Neural progenitor cell (in vitro differentiated cells): ENCODE measurements at regions not wholly inside any gene's neighbourhood (a gene's known extent, or its start where the extent isn't known, plus 50 kb on each side); places are given as distances from the start of the nearest gene placed in this dataset.
"Not testable (repeated sequence)": the region's sequence is repeated elsewhere in the genome, so short reads cannot be mapped to it uniquely, and the experiment has no call there.

Source experiments
- DNase-seq: peaks from one replicate; pipeline ENCODE4 v3.0.0-alpha.2; 2016; ENCODE audit warnings: low spot score
- H2AFZ ChIP-seq: fragments of 200-600 bp; sonication (generic); replicated peaks from 2 replicates; pipeline ENCODE4 v1.6.1; 2016; ENCODE audit warnings: antibody characterized with exemption
- H3F3A ChIP-seq: fragments of 200-600 bp; sonication (generic); 2 replicates; pipeline ENCODE4 v1.6.1; 2016; ENCODE audit warnings: antibody characterized with exemption, low read depth
- H3K27ac ChIP-seq: fragments of 200-600 bp; sonication (generic); 2 replicates; pipeline ENCODE4 v1.5.1; 2016; ENCODE audit warnings: mild to moderate bottlenecking
- H3K27me3 ChIP-seq: fragments of 200-600 bp; sonication (generic); 2 replicates; pipeline ENCODE4 v1.6.1; 2016; ENCODE audit warnings: mild to moderate bottlenecking, moderate library complexity
- H3K36me3 ChIP-seq: fragments of 200-600 bp; sonication (generic); 2 replicates; pipeline ENCODE4 v1.5.1; 2016
- H3K4me1 ChIP-seq: fragments of 200-600 bp; sonication (generic); 2 replicates; pipeline ENCODE4 v1.6.1; 2016; ENCODE audit warnings: mixed run types
- H3K4me2 ChIP-seq: fragments of 200-600 bp; sonication (generic); 2 replicates; pipeline ENCODE4 v1.6.1; 2016
- H3K4me3 ChIP-seq: fragments of 200-600 bp; sonication (generic); 2 replicates; pipeline ENCODE4 v1.5.1; 2016
- H3K79me2 ChIP-seq: fragments of 200-600 bp; sonication (generic); 2 replicates; pipeline ENCODE4 v1.6.1; 2016; ENCODE audit warnings: low read depth
- H3K9ac ChIP-seq: fragments of 200-600 bp; sonication (generic); 2 replicates; pipeline ENCODE4 v1.6.1; 2016
- H3K9me3 ChIP-seq: fragments of 200-600 bp; sonication (generic); 2 replicates; pipeline ENCODE4 v1.5.1; 2016; ENCODE audit warnings: low read depth
- H4K20me1 ChIP-seq: fragments of 200-600 bp; sonication (generic); 2 replicates; pipeline ENCODE4 v1.6.1; 2016; ENCODE audit warnings: low read depth
- H3K27ac Mint-ChIP-seq: 3 replicates; pipeline ENCODE4 v1.8.0; 2021; ENCODE audit warnings: mixed read lengths
- H3K27me3 Mint-ChIP-seq: 2 replicates; pipeline ENCODE4 v1.8.0; 2022; ENCODE audit warnings: low read depth, mild to moderate bottlenecking, inconsistent platforms, moderate library complexity, mixed read lengths; ENCODE audit not compliant: insufficient read depth
- H3K36me3 Mint-ChIP-seq: 3 replicates; pipeline ENCODE4 v1.8.0; 2021; ENCODE audit warnings: mixed read lengths
- H3K4me1 Mint-ChIP-seq: 3 replicates; pipeline ENCODE4 v1.8.0; 2021; ENCODE audit warnings: mixed read lengths
- H3K4me3 Mint-ChIP-seq: 3 replicates; pipeline ENCODE4 v1.8.0; 2021; ENCODE audit warnings: mild to moderate bottlenecking, moderate library complexity, mixed read lengths
- H3K9me3 Mint-ChIP-seq: 3 replicates; pipeline ENCODE4 v1.8.0; 2020; ENCODE audit warnings: mixed read lengths
- CTCF ChIP-seq: fragments of 200-600 bp; sonication (generic); IDR thresholded peaks from 2 replicates; pipeline ENCODE4 v1.5.1; 2017; ENCODE audit warnings: antibody characterized with exemption, mild to moderate bottlenecking
- EZH2 ChIP-seq: fragments of 200-600 bp; sonication (generic); IDR thresholded peaks from 2 replicates; pipeline ENCODE4 v1.6.1; 2017; ENCODE audit warnings: antibody characterized with exemption, mild to moderate bottlenecking, moderate library complexity
- EZH2phosphoT487 ChIP-seq: fragments of 200-600 bp; sonication (generic); IDR thresholded peaks from 2 replicates; pipeline ENCODE4 v1.6.1; 2017; ENCODE audit warnings: antibody characterized with exemption

GRCh38 chr13:82458169-82458568 lies 1424.1 kb downstream of the SLITRK1 start:
- H2AFZ ChIP-seq: no peak overlapping the region
- peaks cover 6% of the 10 kb centered on the region for H3K27me3 Mint-ChIP-seq
- H3K4me3 ChIP-seq: no peak overlapping the region
- H3F3A ChIP-seq: no peaks in the 10 kb centered on the region
- no peaks in the 10 kb centered on the region for H3K4me1 Mint-ChIP-seq
- H4K20me1 ChIP-seq: no peaks in the 10 kb centered on the region
- no peaks in the 10 kb centered on the region for H3K4me1 ChIP-seq
- no peak overlapping the region for H3K27ac Mint-ChIP-seq
- no peak for DNase-seq
- H3K79me2 ChIP-seq: no peaks in the 10 kb centered on the region
- H3K36me3 ChIP-seq: no peaks in the 10 kb centered on the region
- H3K9me3 Mint-ChIP-seq: no peaks in the 10 kb centered on the region
- H3K9ac ChIP-seq: no peak overlapping the region
- no peaks in the 10 kb centered on the region for H3K36me3 Mint-ChIP-seq
- H3K27me3 ChIP-seq: no peaks in the 10 kb centered on the region
- H3K27ac ChIP-seq: no peak overlapping the region
- no peak overlapping the region for H3K4me2 ChIP-seq
- no peaks in the 10 kb centered on the region for H3K9me3 ChIP-seq
- no peak overlapping the region for H3K4me3 Mint-ChIP-seq
- no peak for TF ChIP-seq EZH2
- no peak for TF ChIP-seq EZH2phosphoT487
- TF ChIP-seq CTCF: no peak

- not testable (repeated sequence) for H3K4me2 ChIP-seq, H3K4me3 ChIP-seq, H3K9me3 ChIP-seq, H2AFZ ChIP-seq, H3K27me3 Mint-ChIP-seq, H3K4me3 Mint-ChIP-seq, H3K36me3 Mint-ChIP-seq, H3K27me3 ChIP-seq, H3K79me2 ChIP-seq, H3K9ac ChIP-seq, H3K4me1 Mint-ChIP-seq, H3K4me1 ChIP-seq, H3K9me3 Mint-ChIP-seq, H3K36me3 ChIP-seq, DNase-seq, H3K27ac Mint-ChIP-seq, H4K20me1 ChIP-seq, H3F3A ChIP-seq, H3K27ac ChIP-seq
These were observed 1424.7 kb downstream of the SLITRK1 start for GRCh38 chr13:82457548-82457947.

- Histone ChIP-seq H4K20me1 (no peaks in the 10 kb centered on the region), H2AFZ (no peak overlapping the region), H3K9me3 (no peaks in the 10 kb centered on the region), H3F3A (no peaks in the 10 kb centered on the region), H3K4me1 (no peaks in the 10 kb centered on the region), H3K4me3 (no peak overlapping the region), H3K36me3 (no peaks in the 10 kb centered on the region), H3K79me2 (no peaks in the 10 kb centered on the region), H3K4me2 (no peak overlapping the region), H3K9ac (no peak overlapping the region), H3K27me3 (no peaks in the 10 kb centered on the region), H3K27ac (no peak overlapping the region)
- H3K27ac Mint-ChIP-seq: no peak overlapping the region
- H3K36me3 Mint-ChIP-seq: no peaks in the 10 kb centered on the region
- no peak for TF ChIP-seq CTCF
- no peak for TF ChIP-seq EZH2phosphoT487
- no peak for TF ChIP-seq EZH2
- H3K4me3 Mint-ChIP-seq: no peak overlapping the region
- no peaks in the 10 kb centered on the region for H3K27me3 Mint-ChIP-seq
- H3K4me1 Mint-ChIP-seq: no peaks in the 10 kb centered on the region
- no peak for DNase-seq
- no peaks in the 10 kb centered on the region for H3K9me3 Mint-ChIP-seq
These were observed 1434.7 kb downstream of the SLITRK1 start for GRCh38 chr13:82447416-82448077.

- no peak for DNase-seq
- H3K4me1 Mint-ChIP-seq: no peaks in the 10 kb centered on the region
- Histone ChIP-seq H2AFZ (no peak overlapping the region), H3K4me2 (no peak overlapping the region), H3K4me3 (no peak overlapping the region), H3K9me3 (no peaks in the 10 kb centered on the region), H3K4me1 (no peaks in the 10 kb centered on the region), H3K27me3 (no peaks in the 10 kb centered on the region), H3F3A (no peaks in the 10 kb centered on the region), H3K79me2 (no peaks in the 10 kb centered on the region), H3K9ac (no peak overlapping the region), H4K20me1 (no peaks in the 10 kb centered on the region), H3K36me3 (no peaks in the 10 kb centered on the region), H3K27ac (no peak overlapping the region)
- H3K36me3 Mint-ChIP-seq: no peaks in the 10 kb centered on the region
- no peak overlapping the region for H3K27ac Mint-ChIP-seq
- no peak for TF ChIP-seq EZH2
- no peak for TF ChIP-seq CTCF
- TF ChIP-seq EZH2phosphoT487: no peak
- H3K4me3 Mint-ChIP-seq: no peak overlapping the region
- H3K9me3 Mint-ChIP-seq: peaks cover 18% of the 10 kb centered on the region
- H3K27me3 Mint-ChIP-seq: peaks cover 2% of the 10 kb centered on the region
These were observed 1442.9 kb downstream of the SLITRK1 start for GRCh38 chr13:82439159-82439904.
